ENCODE measurements at regions not wholly inside any gene's neighbourhood (a gene's known extent, or its start where the extent isn't known, plus 50 kb on each side); places are given as distances from the start of the nearest gene placed in this dataset.
"Not testable (repeated sequence)": the region's sequence is repeated elsewhere in the genome, so short reads cannot be mapped to it uniquely, and the experiment has no call there.

GRCh38 chr4:149987330-149988086 lies 90.7 kb upstream of the DCLK2 start:
- DNase-seq: peak in 1 of 2 experiments; percentile 48

- no peak for DNase-seq
These were observed 90.2 kb upstream of the DCLK2 start for GRCh38 chr4:149988087-149988410.

- no peak for DNase-seq
These were observed 85.2 kb upstream of the DCLK2 start for GRCh38 chr4:149993030-149993429.

GRCh38 chr4:149995134-149995756 lies 83.0 kb upstream of the DCLK2 start:
- no peak for DNase-seq

GRCh38 chr4:149997881-149998421 lies 80.3 kb upstream of the DCLK2 start:
- peak in 1 of 2 experiments; percentile 45 for DNase-seq

- peak; percentile 29 to 83 for DNase-seq
These were observed 78.7 kb upstream of the DCLK2 start for GRCh38 chr4:149999485-150000074.

GRCh38 chr4:150001815-150002214 lies 76.4 kb upstream of the DCLK2 start:
- no peak for DNase-seq

- no peak for DNase-seq
These were observed 75.7 kb upstream of the DCLK2 start for GRCh38 chr4:150002561-150002960.

- DNase-seq: no peak
These were observed 73.8 kb upstream of the DCLK2 start for GRCh38 chr4:150004481-150004880.

- no peak for DNase-seq
These were observed 72.7 kb upstream of the DCLK2 start for GRCh38 chr4:150005537-150005936.

GRCh38 chr4:150006197-150006596 lies 72.0 kb upstream of the DCLK2 start:
- peak; percentile 70 to 87 for DNase-seq

GRCh38 chr4:150007512-150007911 lies 70.7 kb upstream of the DCLK2 start:
- no peak for DNase-seq

- no peak for DNase-seq
These were observed 69.7 kb upstream of the DCLK2 start for GRCh38 chr4:150008546-150008945.

- no peak for DNase-seq
These were observed 68.7 kb upstream of the DCLK2 start for GRCh38 chr4:150009533-150009932.

- peak; percentile 68 to 72 for DNase-seq
These were observed 67.6 kb upstream of the DCLK2 start for GRCh38 chr4:150010525-150011126.

- no peak for DNase-seq
These were observed 65.3 kb upstream of the DCLK2 start for GRCh38 chr4:150012851-150013360.

GRCh38 chr4:150015910-150016309 lies 62.3 kb upstream of the DCLK2 start:
- DNase-seq: not testable (repeated sequence)

- not testable (repeated sequence) for DNase-seq
These were observed 61.6 kb upstream of the DCLK2 start for GRCh38 chr4:150016621-150017020.

- DNase-seq: no peak
These were observed 60.0 kb upstream of the DCLK2 start for GRCh38 chr4:150018257-150018656.

- peak in 1 of 2 experiments; percentile 32 for DNase-seq
These were observed 56.8 kb upstream of the DCLK2 start for GRCh38 chr4:150021483-150021882.

- DNase-seq: no peak
These were observed 54.8 kb upstream of the DCLK2 start for GRCh38 chr4:150023489-150023888.

- not testable (repeated sequence) for DNase-seq
These were observed 51.3 kb upstream of the DCLK2 start for GRCh38 chr4:150026987-150027386.
